Activated CD4-positive, CD25-positive, alpha-beta regulatory T cell treated with anti-CD3 and anti-CD28 coated beads, Interleukin-2, amount 50 U/mL, for 16 hours (primary cell): ENCODE measurements at regions not wholly inside any gene's neighbourhood (a gene's known extent, or its start where the extent isn't known, plus 50 kb on each side); places are given as distances from the start of the nearest gene placed in this dataset.
"Not testable (repeated sequence)": the region's sequence is repeated elsewhere in the genome, so short reads cannot be mapped to it uniquely, and the experiment has no call there.

Experiments
- DNase-seq: peaks from one replicate; pipeline ENCODE4 v3.0.0-alpha.2; 2020; ENCODE audit warnings: low read depth, low spot score

GRCh38 chr7:97928844-97929243 lies 56.6 kb upstream of the ASNS start:
- not testable (repeated sequence) for DNase-seq

- DNase-seq: peak; percentile 45
Observed at GRCh38 chr7:97927790-97928748, 55.9 kb upstream of the ASNS start.
